Trophoblast cell (in vitro differentiated cells and primary cell): ENCODE measurements at regions not wholly inside any gene's neighbourhood (a gene's known extent, or its start where the extent isn't known, plus 50 kb on each side); places are given as distances from the start of the nearest gene placed in this dataset.

Experiments used
- DNase-seq, 2 donors: peaks; one replicate each; pipeline ENCODE4 v3.0.0-alpha.2; 2016
- H2AFZ ChIP-seq: 2 replicates; pipeline ENCODE4 v1.6.1; 2013; ENCODE audit warnings: low read length, moderate library complexity, mild to moderate bottlenecking; ENCODE audit not compliant: insufficient read depth, poor library complexity
- H2AK5ac ChIP-seq: 2 replicates; pipeline ENCODE4 v1.6.1; 2013; ENCODE audit warnings: mild to moderate bottlenecking, low read length
- H2BK120ac ChIP-seq: 2 replicates; pipeline ENCODE4 v1.6.1; 2013; ENCODE audit warnings: low read length, mild to moderate bottlenecking, moderate library complexity; ENCODE audit not compliant: insufficient read depth, poor library complexity
- H2BK12ac ChIP-seq: 2 replicates; pipeline ENCODE4 v1.6.1; 2013; ENCODE audit warnings: mild to moderate bottlenecking, low read length, moderate library complexity
- H2BK5ac ChIP-seq: 2 replicates; pipeline ENCODE4 v1.6.1; 2013; ENCODE audit warnings: low read length, low read depth, moderate library complexity, mild to moderate bottlenecking; ENCODE audit not compliant: poor library complexity
- H3K14ac ChIP-seq: 2 replicates; pipeline ENCODE4 v1.6.1; 2013; ENCODE audit warnings: mild to moderate bottlenecking, low read length
- H3K18ac ChIP-seq: 2 replicates; pipeline ENCODE4 v1.6.1; 2013; ENCODE audit warnings: mild to moderate bottlenecking, low read length
- H3K23ac ChIP-seq: 2 replicates; pipeline ENCODE4 v1.6.1; 2013; ENCODE audit warnings: low read length
- H3K27ac ChIP-seq: 2 replicates; pipeline ENCODE4 v1.5.1; 2013; ENCODE audit warnings: low read depth, mild to moderate bottlenecking, inconsistent platforms, low read length, moderate library complexity
- H3K27me3 ChIP-seq: 2 replicates; pipeline ENCODE4 v1.6.1; 2013; ENCODE audit warnings: inconsistent platforms, mild to moderate bottlenecking, low read length, moderate library complexity; ENCODE audit not compliant: insufficient read depth
- H3K36me3 ChIP-seq, 2 experiments: 1 replicate in 1 of 2; 2 replicates in 1 of 2; pipeline ENCODE4 v1.6.1; 2013; ENCODE audit warnings: low read length in 2 of 2, mild to moderate bottlenecking in 2 of 2, moderate library complexity in 1 of 2; ENCODE audit not compliant: insufficient read depth in 2 of 2, control insufficient read depth in 1 of 2
- H3K4ac ChIP-seq: 2 replicates; pipeline ENCODE4 v1.6.1; 2013; ENCODE audit warnings: low read depth, mild to moderate bottlenecking, low read length, moderate library complexity
- H3K4me1 ChIP-seq, 2 experiments: 1 replicate in 1 of 2; 2 replicates in 1 of 2; pipeline ENCODE4 v1.6.1; 2013; ENCODE audit warnings: low read length in 2 of 2, mild to moderate bottlenecking in 2 of 2, moderate library complexity in 1 of 2; ENCODE audit not compliant: insufficient read depth in 2 of 2, control insufficient read depth in 1 of 2
- H3K4me2 ChIP-seq: 2 replicates; pipeline ENCODE4 v1.6.1; 2013; ENCODE audit warnings: inconsistent platforms, mild to moderate bottlenecking, low read length, moderate library complexity
- H3K4me3 ChIP-seq: 2 replicates; pipeline ENCODE4 v1.5.1; 2013; ENCODE audit warnings: mild to moderate bottlenecking, low read depth, low read length, inconsistent platforms
- H3K79me1 ChIP-seq: one replicate; pipeline ENCODE4 v1.6.1; 2013; ENCODE audit warnings: low read length
- H3K79me2 ChIP-seq: 2 replicates; pipeline ENCODE4 v1.6.1; 2013; ENCODE audit warnings: low read length, mild to moderate bottlenecking; ENCODE audit not compliant: control insufficient read depth, insufficient read depth, poor library complexity
- H3K9ac ChIP-seq: 2 replicates; pipeline ENCODE4 v1.6.1; 2013; ENCODE audit warnings: mild to moderate bottlenecking, low read length
- H3K9me3 ChIP-seq: 2 replicates; pipeline ENCODE4 v1.6.1; 2013; ENCODE audit warnings: low read depth, mild to moderate bottlenecking, control low read depth, inconsistent platforms, low read length; ENCODE audit not compliant: insufficient read depth
- H4K12ac ChIP-seq: 2 replicates; pipeline ENCODE4 v1.6.1; 2013; ENCODE audit warnings: low read depth, mild to moderate bottlenecking, low read length, moderate library complexity
- H4K8ac ChIP-seq: 2 replicates; pipeline ENCODE4 v1.6.1; 2013; ENCODE audit warnings: low read depth, mild to moderate bottlenecking, low read length, moderate library complexity
- H4K91ac ChIP-seq: one replicate; pipeline ENCODE4 v1.6.1; 2013; ENCODE audit warnings: low read depth, mild to moderate bottlenecking, low read length, moderate library complexity
- WGBS: extraction: QIAGEN DNeasy Blood & Tissue Kit; methylation state at CpG from one replicate; pipeline ENCODE4 v1.1.7; 2013; ENCODE audit warnings: missing lambda C conversion rate; ENCODE audit not compliant: insufficient read length, insufficient coverage; ENCODE audit errors: extremely low coverage; 5-methylcytosine and 5-hydroxymethylcytosine counted together

DNA sequence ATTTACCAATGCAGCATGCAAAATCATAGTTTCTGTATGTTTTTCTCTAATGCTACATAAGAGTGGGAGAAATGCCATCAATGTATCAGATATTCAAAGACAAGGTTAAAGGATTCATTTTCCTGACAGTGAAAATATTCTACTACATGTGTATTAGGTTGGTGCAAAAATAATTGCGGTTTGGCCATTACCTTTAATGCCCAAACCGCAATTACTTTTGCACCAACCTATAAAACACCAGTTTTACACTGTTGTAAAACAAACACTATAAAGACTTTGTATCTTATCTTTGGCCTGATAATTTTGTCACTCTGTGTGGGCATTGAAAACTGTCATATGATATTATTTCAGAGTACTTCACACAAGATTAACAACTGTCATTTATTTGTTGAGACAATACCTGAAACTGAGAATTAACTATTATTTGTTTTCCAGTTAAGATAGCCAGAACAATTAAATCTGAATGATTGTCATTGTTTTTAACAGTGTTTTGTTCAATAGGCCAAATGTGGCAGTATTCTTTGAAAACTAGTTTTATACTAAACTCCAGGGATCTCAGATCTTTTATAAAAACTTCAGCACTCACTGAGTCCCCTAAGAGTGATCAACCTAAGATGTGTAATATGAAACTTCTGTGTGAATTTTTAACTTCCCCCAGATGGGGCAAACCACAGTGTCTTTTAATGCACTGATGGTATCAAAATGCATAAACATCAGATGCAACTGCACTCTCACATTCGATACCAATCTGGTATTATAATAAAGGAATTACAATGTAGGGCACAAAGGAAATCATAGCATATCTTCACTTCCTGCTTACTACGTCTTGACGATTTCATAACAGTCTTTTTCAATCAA is 53.8 kb upstream of the FBN2 start:
- H4K12ac ChIP-seq: no peak overlapping the region
- no peaks in the 10 kb centered on the region for H3K4me1 ChIP-seq
- H2AK5ac ChIP-seq: no peak overlapping the region
- H3K27me3 ChIP-seq: no peaks in the 10 kb centered on the region
- no peak overlapping the region for H2BK12ac ChIP-seq
- no peaks in the 10 kb centered on the region for H3K79me2 ChIP-seq
- H3K79me1 ChIP-seq: no peaks in the 10 kb centered on the region
- no peaks in the 10 kb centered on the region for H3K9me3 ChIP-seq
- no peak for DNase-seq
- no peak overlapping the region for H3K18ac ChIP-seq
- H3K23ac ChIP-seq: no peak overlapping the region
- H3K27ac ChIP-seq: no peak overlapping the region
- WGBS: no CpG with 5 or more reads among the region's 5 CpGs
- no peak overlapping the region for H2BK120ac ChIP-seq
- no peak overlapping the region for H3K9ac ChIP-seq
- no peak overlapping the region for H3K4ac ChIP-seq
- no peak overlapping the region for H3K14ac ChIP-seq
- no peak overlapping the region for H4K91ac ChIP-seq
- no peak overlapping the region for H3K4me2 ChIP-seq
- H2BK5ac ChIP-seq: no peak overlapping the region
- no peak overlapping the region for H4K8ac ChIP-seq
- H3K4me3 ChIP-seq: no peak overlapping the region
- H2AFZ ChIP-seq: no peak overlapping the region
- no peaks in the 10 kb centered on the region for H3K36me3 ChIP-seq

DNA sequence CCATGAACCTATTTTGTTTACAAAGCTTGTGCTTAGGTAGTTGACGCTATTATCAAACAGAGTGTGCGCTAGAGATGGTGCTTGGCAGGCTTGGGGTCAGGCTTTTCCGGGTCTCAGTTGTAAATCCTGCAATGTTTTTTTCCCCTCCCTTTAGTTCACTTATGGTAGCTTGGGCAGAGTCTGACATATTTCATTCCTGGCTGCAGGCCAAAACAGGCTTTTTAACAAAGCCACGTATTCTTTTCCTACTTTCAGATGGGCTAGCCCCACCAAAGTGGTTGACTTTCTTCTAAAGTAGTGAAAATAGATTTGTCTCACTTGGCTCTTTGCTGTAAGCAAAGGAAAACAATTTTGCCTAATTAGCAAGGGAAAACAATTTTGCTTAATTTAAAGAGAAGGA is 58.0 kb upstream of the FBN2 start:
- Histone ChIP-seq H2AK5ac (no peak overlapping the region), H3K18ac (no peak overlapping the region), H3K4me2 (no peak overlapping the region), H3K14ac (no peak overlapping the region), H2BK12ac (no peak overlapping the region), H2AFZ (no peak overlapping the region), H3K4ac (no peak overlapping the region), H3K79me1 (no peaks in the 10 kb centered on the region), H3K4me3 (no peak overlapping the region), H2BK120ac (no peak overlapping the region), H3K9ac (no peak overlapping the region), H4K12ac (no peak overlapping the region), H3K23ac (no peak overlapping the region), H2BK5ac (no peak overlapping the region), H3K9me3 (no peaks in the 10 kb centered on the region), H3K4me1 (no peaks in the 10 kb centered on the region), H3K36me3 (no peaks in the 10 kb centered on the region), H4K8ac (no peak overlapping the region), H3K79me2 (no peaks in the 10 kb centered on the region), H3K27me3 (no peaks in the 10 kb centered on the region), H4K91ac (no peak overlapping the region), H3K27ac (no peak overlapping the region)
- DNase-seq: no peak
- no CpG with 5 or more reads among the region's 4 CpGs for WGBS

DNA sequence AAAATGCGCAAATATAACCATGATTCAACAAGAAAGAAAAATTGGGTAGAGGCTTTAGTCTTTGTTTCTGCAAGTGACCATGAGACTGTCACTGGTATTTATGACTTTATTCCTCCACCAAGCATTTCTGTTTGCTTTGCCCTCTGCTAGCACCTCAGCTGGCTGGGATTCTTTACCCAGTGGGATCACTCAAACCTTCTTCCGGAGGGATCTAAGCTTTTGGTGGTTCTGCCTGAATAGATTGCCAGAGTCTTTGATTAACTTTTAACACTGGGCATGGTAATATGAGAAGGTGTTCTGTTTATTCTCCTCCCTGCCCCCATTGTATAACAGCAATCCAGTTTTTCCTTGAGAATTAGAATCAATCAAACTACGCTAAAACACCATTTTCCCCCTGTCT is 59.1 kb upstream of the FBN2 start:
- no peak overlapping the region for H2BK12ac ChIP-seq

DNA sequence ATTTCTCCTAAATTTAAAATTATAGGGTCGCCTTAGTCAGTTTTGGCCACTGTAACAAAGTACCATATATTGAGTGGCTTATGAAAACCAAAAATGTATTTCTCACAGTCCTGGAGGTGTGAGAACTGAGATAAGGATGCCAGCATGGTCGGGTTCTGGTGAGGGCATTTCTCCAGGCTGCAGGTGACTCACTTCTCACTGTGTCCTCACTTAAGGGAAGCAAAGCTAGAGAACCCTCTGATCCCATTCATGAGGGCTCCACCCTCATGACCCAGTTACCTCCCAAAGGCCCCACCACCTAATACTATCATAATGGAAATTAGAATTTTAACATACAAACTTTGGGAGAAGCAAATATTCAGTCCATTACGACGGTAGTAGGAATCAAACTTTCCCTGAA is 75.1 kb upstream of the FBN2 start:
- no peak overlapping the region for H4K12ac ChIP-seq
- H3K27me3 ChIP-seq: no peaks in the 10 kb centered on the region
- DNase-seq: peak; percentile 76 to 81
- WGBS: no CpG with 5 or more reads among the region's 4 CpGs
- no peak overlapping the region for H3K4ac ChIP-seq
- no peaks in the 10 kb centered on the region for H3K79me1 ChIP-seq
- no peak overlapping the region for H3K4me3 ChIP-seq
- H3K4me1 ChIP-seq: no peaks in the 10 kb centered on the region
- H2AK5ac ChIP-seq: no peak overlapping the region
- no peaks in the 10 kb centered on the region for H3K79me2 ChIP-seq
- H3K4me2 ChIP-seq: no peak overlapping the region
- H3K14ac ChIP-seq: no peak overlapping the region
- H3K27ac ChIP-seq: no peak overlapping the region
- no peak overlapping the region for H4K8ac ChIP-seq
- no peak overlapping the region for H2BK12ac ChIP-seq
- no peak overlapping the region for H3K9ac ChIP-seq
- no peak overlapping the region for H2AFZ ChIP-seq
- H2BK5ac ChIP-seq: no peak overlapping the region
- no peak overlapping the region for H3K23ac ChIP-seq
- no peak overlapping the region for H3K18ac ChIP-seq
- peaks cover 1% of the 10 kb centered on the region for H3K9me3 ChIP-seq
- H3K36me3 ChIP-seq: no peaks in the 10 kb centered on the region
- H2BK120ac ChIP-seq: no peak overlapping the region
- H4K91ac ChIP-seq: no peak overlapping the region

More for the DNA sequence above, 59.1 kb upstream of the FBN2 start:
- H3K14ac ChIP-seq: no peak overlapping the region
- no peak overlapping the region for H2AFZ ChIP-seq
- no peak overlapping the region for H3K4me2 ChIP-seq
- no peak overlapping the region for H3K18ac ChIP-seq
- H4K12ac ChIP-seq: no peak overlapping the region
- no peaks in the 10 kb centered on the region for H3K36me3 ChIP-seq
- H3K4me3 ChIP-seq: no peak overlapping the region
- H4K91ac ChIP-seq: no peak overlapping the region
- H3K27me3 ChIP-seq: no peaks in the 10 kb centered on the region
- no CpG with 5 or more reads among the region's 3 CpGs for WGBS
- H3K27ac ChIP-seq: no peak overlapping the region
- H3K79me2 ChIP-seq: no peaks in the 10 kb centered on the region
- no peaks in the 10 kb centered on the region for H3K79me1 ChIP-seq
- H4K8ac ChIP-seq: no peak overlapping the region
- no peak overlapping the region for H2BK5ac ChIP-seq
- no peak for DNase-seq
- no peak overlapping the region for H3K4ac ChIP-seq
- no peaks in the 10 kb centered on the region for H3K9me3 ChIP-seq
- no peak overlapping the region for H2BK120ac ChIP-seq
- H3K4me1 ChIP-seq: no peaks in the 10 kb centered on the region
- H3K9ac ChIP-seq: no peak overlapping the region
- H2AK5ac ChIP-seq: no peak overlapping the region
- H3K23ac ChIP-seq: no peak overlapping the region
